HepG2 (cell line): ENCODE measurements at regions not wholly inside any gene's neighbourhood (a gene's known extent, or its start where the extent isn't known, plus 50 kb on each side); places are given as distances from the start of the nearest gene placed in this dataset.

ENCODE experiments used
- ATAC-seq: fragments of 200-7000 bp; cut with Tn5 transposase; 3 replicates; pipeline ENCODE4 v1.9.1; 2020; ENCODE audit warnings: mild to moderate bottlenecking, moderate library complexity
- BruUV-seq: library from RNA; stranded (reverse); fragments of 400-500 nt; replicated peaks from 2 replicates; lab custom pipeline; 2021; lab: Mats Ljungman, UMichigan
- CTCF ChIA-PET: fragments of 300-600 bp; formaldehyde crosslinking; extraction: SDS; loops from one replicate; lab custom pipeline; 2021; ENCODE audit warnings: low total read pairs, inconsistent platforms, low intra/inter-chr PET ratio; lab: Yijun Ruan, JAX
- POLR2A ChIA-PET: fragments of 350-600 bp; sonication (Branson Sonifier 250); formaldehyde crosslinking; loops from one replicate; lab custom pipeline; 2020; ENCODE audit warnings: antibody characterized with exemption, inconsistent platforms; lab: Yijun Ruan, JAX
- DNase-seq: peaks from one replicate; pipeline ENCODE4 v3.0.0-alpha.2; 2015; ENCODE audit warnings: low spot score
- FAIRE-seq: peaks from 3 replicates; lab custom pipeline; 2011; peaks lifted over from hg19 to GRCh38; lab: Jason Lieb, UNC
- H2AFZ ChIP-seq: one replicate; pipeline ENCODE4 v1.6.1; 2011; ENCODE audit warnings: low read length, inconsistent platforms
- H3K27ac ChIP-seq: fragments of 300-600 bp; 3 replicates; pipeline ENCODE4 v1.8.0; 2011; ENCODE audit warnings: mixed run types, mild to moderate bottlenecking, mixed read lengths, low read length, inconsistent platforms; ENCODE audit not compliant: insufficient read depth; ENCODE audit errors: extremely low read length
- H3K27me3 ChIP-seq, 2 experiments: fragments of 200-600 bp in 1 of 2; 2 replicates in 1 of 2; 3 replicates in 1 of 2; pipeline versions ENCODE4 v1.6.0 to v1.8.0; 2011; ENCODE audit warnings: low read length in 2 of 2, mild to moderate bottlenecking in 2 of 2, moderate library complexity in 2 of 2, inconsistent platforms in 1 of 2; ENCODE audit not compliant: insufficient read depth in 2 of 2, control insufficient read depth in 1 of 2
- H3K36me3 ChIP-seq, 2 experiments: fragments of 200-600 bp in 1 of 2; replicated peaks in 1 of 2; 2 replicates in 1 of 2; 3 replicates in 1 of 2; pipeline versions ENCODE4 v1.5.1 to v1.8.0; 2011; ENCODE audit warnings: low read length in 2 of 2, inconsistent platforms in 1 of 2; ENCODE audit not compliant: insufficient read depth in 2 of 2, control insufficient read depth in 1 of 2
- H3K4me1 ChIP-seq: 2 replicates; pipeline ENCODE4 v1.5.1; 2012; ENCODE audit warnings: low read length, inconsistent platforms; ENCODE audit not compliant: insufficient read depth
- H3K4me2 ChIP-seq: 2 replicates; pipeline ENCODE4 v1.6.0; 2011; ENCODE audit warnings: low read depth, low read length, inconsistent platforms
- H3K4me3 ChIP-seq, 3 experiments: fragments of 200-600 bp in 1 of 3; sonication (generic), shearing (Covaris generic) in 1 of 3; replicated peaks in 1 of 3; 2 replicates each; pipeline ENCODE4 v1.5.1; 2011 to 2016; ENCODE audit warnings: low read length in 3 of 3, inconsistent platforms in 2 of 3, low read depth in 2 of 3, mild to moderate bottlenecking in 2 of 3, control low read depth in 1 of 3, mixed read lengths in 1 of 3; ENCODE audit not compliant: insufficient read depth in 1 of 3
- H3K79me2 ChIP-seq: one replicate; pipeline ENCODE4 v1.6.1; 2011; ENCODE audit warnings: low read length, inconsistent platforms; ENCODE audit not compliant: insufficient read depth
- H3K9ac ChIP-seq: 2 replicates; pipeline ENCODE4 v1.6.0; 2011; ENCODE audit warnings: mild to moderate bottlenecking, low read depth, low read length, inconsistent platforms; ENCODE audit not compliant: insufficient read depth
- H3K9me3 ChIP-seq: 2 replicates; pipeline ENCODE4 v1.5.1; 2012; ENCODE audit warnings: mild to moderate bottlenecking, low read length
- H4K20me1 ChIP-seq: 2 replicates; pipeline ENCODE4 v1.6.0; 2011; ENCODE audit warnings: inconsistent platforms, mild to moderate bottlenecking, low read length, moderate library complexity; ENCODE audit not compliant: insufficient read depth
- CBX2 ChIP-seq, 2 experiments: fragments of 200-600 bp in 1 of 2; sonication (generic); formaldehyde crosslinking in 1 of 2; IDR thresholded peaks; 2 replicates each; pipeline versions ENCODE4 v1.7.0 to v1.8.1; 2018 to 2022; ENCODE audit warnings: low read depth in 2 of 2, low read length in 1 of 2, mild to moderate bottlenecking in 1 of 2, missing genetic modification reagents in 1 of 2
- CEBPB ChIP-seq: IDR thresholded peaks from 2 replicates; pipeline ENCODE4 v1.6.1; 2011; ENCODE audit warnings: low read depth, low read length, improper control_type of control experiment, borderline replicate concordance
- ETV6 ChIP-seq: sonication (generic); formaldehyde crosslinking; conservative IDR thresholded peaks from 2 replicates; pipeline ENCODE4 v1.4.0; 2020; ENCODE audit warnings: missing genetic modification reagents
- GABPB1 ChIP-seq: IDR thresholded peaks from 2 replicates; pipeline ENCODE4 v1.6.1; 2016; ENCODE audit warnings: mild to moderate bottlenecking, missing genetic modification reagents, moderate library complexity, missing compliant biosample characterization
- HDAC6 ChIP-seq: fragments of 200-600 bp; sonication (generic); IDR thresholded peaks from 2 replicates; pipeline ENCODE4 v1.7.0; 2017; ENCODE audit warnings: mild to moderate bottlenecking, antibody characterized with exemption, low read length, low read depth
- ISL2 ChIP-seq: sonication (generic); formaldehyde crosslinking; IDR thresholded peaks from 2 replicates; pipeline ENCODE4 v1.5.0; 2020; ENCODE audit warnings: missing genetic modification reagents
- JUNB ChIP-seq: sonication (generic); formaldehyde crosslinking; IDR thresholded peaks from 2 replicates; pipeline ENCODE4 v1.8.0; 2022; ENCODE audit warnings: missing genetic modification reagents, mild to moderate bottlenecking, borderline replicate concordance
- MIXL1 ChIP-seq: IDR thresholded peaks from 2 replicates; pipeline ENCODE4 v1.6.1; 2016
- RFXANK ChIP-seq: IDR thresholded peaks from 2 replicates; pipeline ENCODE4 v1.6.1; 2016
- RXRB ChIP-seq: IDR thresholded peaks from 2 replicates; pipeline ENCODE4 v1.6.1; 2016; ENCODE audit warnings: borderline replicate concordance, missing genetic modification reagents, missing compliant biosample characterization
- YY1 ChIP-seq: IDR thresholded peaks from 2 replicates; pipeline ENCODE4 v1.6.1; 2011; ENCODE audit warnings: low read length, low read depth, moderate library complexity, mild to moderate bottlenecking; ENCODE audit not compliant: insufficient read depth, insufficient replicate concordance
- ZEB1 ChIP-seq: IDR thresholded peaks from 2 replicates; pipeline ENCODE4 v1.6.1; 2012; ENCODE audit warnings: mild to moderate bottlenecking, low read depth, inconsistent platforms; ENCODE audit not compliant: insufficient replicate concordance
- ZNF572 ChIP-seq: sonication (generic); formaldehyde crosslinking; IDR thresholded peaks from 2 replicates; pipeline ENCODE4 v1.5.1; 2020; ENCODE audit warnings: mild to moderate bottlenecking, missing genetic modification reagents
- ZNF644 ChIP-seq: IDR thresholded peaks from 2 replicates; pipeline ENCODE4 v1.6.1; 2016; ENCODE audit warnings: low read depth
- ZSCAN21 ChIP-seq: sonication (generic); formaldehyde crosslinking; IDR thresholded peaks from 2 replicates; pipeline ENCODE4 v1.8.0; 2022; ENCODE audit warnings: mild to moderate bottlenecking, missing genetic modification reagents, moderate library complexity, borderline replicate concordance
- WGBS: methylation state at CpG from one replicate; pipeline ENCODE4 v1.1.6; 2017; ENCODE audit warnings: low lambda C conversion rate; 5-methylcytosine and 5-hydroxymethylcytosine counted together
- in situ Hi-C: cut with HindIII; loops from 2 replicates; pipeline ENCODE4 v1.10.0; 2017; ENCODE audit warnings: low pct_unique_long_range_greater_than_20kb; ENCODE audit not compliant: extremely low pct_ligation_motif_present
- intact Hi-C: fragments of 100-400 bp; cut with micrococcal nuclease; formaldehyde crosslinking; loops from one replicate; pipeline ENCODE4 v1.10.0; 2022; ENCODE audit not compliant: unreplicated experiment
- TF ChIP-seq, protein P1 (sequence below): sonication (generic); formaldehyde crosslinking; IDR thresholded peaks from 2 replicates; pipeline ENCODE4 v1.5.0; 2020; ENCODE audit warnings: mild to moderate bottlenecking, missing genetic modification reagents
- TF ChIP-seq, protein P2 (sequence below): IDR thresholded peaks from 2 replicates; pipeline ENCODE4 v1.6.1; 2016; ENCODE audit warnings: mild to moderate bottlenecking, missing biosample characterization, missing genetic modification reagents

DNA sequence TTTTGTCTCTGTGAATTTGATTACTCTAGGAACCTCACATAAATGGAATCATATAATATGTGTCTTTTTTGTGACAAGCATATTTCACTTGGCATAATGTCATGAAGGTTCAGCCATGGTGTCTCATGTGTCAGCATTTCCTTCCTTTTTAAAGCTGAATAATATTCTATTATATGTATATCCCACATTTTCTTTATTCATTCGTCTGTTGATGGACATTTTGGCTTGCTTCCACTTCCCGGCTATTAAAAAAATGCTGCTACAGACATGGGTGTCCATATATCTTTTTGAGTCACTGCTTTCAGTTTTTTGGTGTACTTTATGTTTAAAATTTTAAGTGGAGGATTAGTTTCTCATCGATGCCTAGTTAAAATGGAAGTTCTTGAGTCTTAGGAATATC is 59.8 kb upstream of the C5orf63 start:
- Histone ChIP-seq H3K27me3 (no peaks in the 10 kb centered on the region), H3K36me3 (no peaks in the 10 kb centered on the region), H3K4me1 (no peaks in the 10 kb centered on the region), H3K9me3 (no peaks in the 10 kb centered on the region), H3K27ac (no peak overlapping the region), H3K79me2 (no peaks in the 10 kb centered on the region), H2AFZ (no peak overlapping the region), H3K4me2 (no peak overlapping the region), H4K20me1 (no peaks in the 10 kb centered on the region), H3K9ac (no peak overlapping the region), H3K4me3 (no peak overlapping the region)
- ChIA-PET POLR2A (no interaction called here), CTCF (no interaction called here)
- TF ChIP-seq GABPB1 (CRISPR knock-in tag) = no peak
- no peak for TF ChIP-seq RXRB (CRISPR knock-in tag)
- TF ChIP-seq ZEB1 = no peak
- TF ChIP-seq ETV6 (CRISPR knock-in tag) = no peak
- no peak for TF ChIP-seq YY1
- no peak for TF ChIP-seq HDAC6
- no peak for TF ChIP-seq RFXANK (CRISPR knock-in tag)
- TF ChIP-seq CEBPB = no peak
- TF ChIP-seq MIXL1 = no peak
- no peak for TF ChIP-seq ZSCAN21
- no peak for TF ChIP-seq ISL2 (CRISPR knock-in tag)
- TF ChIP-seq ZNF644 = no peak
- no peak for TF ChIP-seq JUNB (CRISPR knock-in tag)
- no peak for TF ChIP-seq ZNF572 (CRISPR knock-in tag)
- TF ChIP-seq, protein P1, sequence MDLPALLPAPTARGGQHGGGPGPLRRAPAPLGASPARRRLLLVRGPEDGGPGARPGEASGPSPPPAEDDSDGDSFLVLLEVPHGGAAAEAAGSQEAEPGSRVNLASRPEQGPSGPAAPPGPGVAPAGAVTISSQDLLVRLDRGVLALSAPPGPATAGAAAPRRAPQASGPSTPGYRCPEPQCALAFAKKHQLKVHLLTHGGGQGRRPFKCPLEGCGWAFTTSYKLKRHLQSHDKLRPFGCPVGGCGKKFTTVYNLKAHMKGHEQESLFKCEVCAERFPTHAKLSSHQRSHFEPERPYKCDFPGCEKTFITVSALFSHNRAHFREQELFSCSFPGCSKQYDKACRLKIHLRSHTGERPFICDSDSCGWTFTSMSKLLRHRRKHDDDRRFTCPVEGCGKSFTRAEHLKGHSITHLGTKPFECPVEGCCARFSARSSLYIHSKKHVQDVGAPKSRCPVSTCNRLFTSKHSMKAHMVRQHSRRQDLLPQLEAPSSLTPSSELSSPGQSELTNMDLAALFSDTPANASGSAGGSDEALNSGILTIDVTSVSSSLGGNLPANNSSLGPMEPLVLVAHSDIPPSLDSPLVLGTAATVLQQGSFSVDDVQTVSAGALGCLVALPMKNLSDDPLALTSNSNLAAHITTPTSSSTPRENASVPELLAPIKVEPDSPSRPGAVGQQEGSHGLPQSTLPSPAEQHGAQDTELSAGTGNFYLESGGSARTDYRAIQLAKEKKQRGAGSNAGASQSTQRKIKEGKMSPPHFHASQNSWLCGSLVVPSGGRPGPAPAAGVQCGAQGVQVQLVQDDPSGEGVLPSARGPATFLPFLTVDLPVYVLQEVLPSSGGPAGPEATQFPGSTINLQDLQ (CRISPR knock-in tag) = no peak
- TF ChIP-seq CBX2 (IDR thresholded peaks at IDR 0.05; ENCODE audit: low read depth, low read length) = no peak
- no peak for TF ChIP-seq CBX2 (CRISPR knock-in tag; IDR thresholded peaks at IDR 0.05; ENCODE audit: low read depth)
- TF ChIP-seq, protein P2, sequence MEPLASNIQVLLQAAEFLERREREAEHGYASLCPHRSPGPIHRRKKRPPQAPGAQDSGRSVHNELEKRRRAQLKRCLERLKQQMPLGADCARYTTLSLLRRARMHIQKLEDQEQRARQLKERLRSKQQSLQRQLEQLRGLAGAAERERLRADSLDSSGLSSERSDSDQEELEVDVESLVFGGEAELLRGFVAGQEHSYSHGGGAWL = no peak
- ATAC-seq (no peak), FAIRE-seq (no peak), DNase-seq (no peak)
- in situ Hi-C loops = no loop called here
- intact Hi-C loops = no loop called here
- WGBS = 20% methylated on average over 3 of the region's 3 CpGs
- no TSS peak for BruUV-seq
